ENCODE measurements at regions not wholly inside any gene's neighbourhood (a gene's known extent, or its start where the extent isn't known, plus 50 kb on each side); places are given as distances from the start of the nearest gene placed in this dataset.

DNA sequence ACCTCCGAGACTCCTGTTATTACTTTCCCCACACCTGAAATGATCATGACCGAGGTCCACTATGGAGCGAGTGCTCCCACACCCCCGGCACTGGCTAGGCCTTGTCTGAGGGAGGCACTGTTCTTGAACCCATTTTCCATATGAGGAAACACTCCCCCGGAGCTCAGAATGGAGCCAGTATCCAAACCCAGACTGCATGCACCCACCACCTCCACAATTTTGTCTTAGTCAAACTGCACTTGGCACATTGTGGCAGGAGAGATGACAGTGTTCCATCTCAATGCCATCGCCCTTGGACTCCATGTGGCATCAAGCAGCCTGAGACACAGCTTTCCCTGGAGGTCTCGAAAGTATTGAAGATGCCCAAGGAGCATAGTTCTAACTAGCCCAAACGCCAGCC is 154.1 kb downstream of the NUP210 start:
- no peak for DNase-seq (ENCODE audit: low spot score)

GRCh38 chr3:13265507-13265906 is 154.6 kb downstream of the NUP210 start:
- no peak for DNase-seq (ENCODE audit: low spot score)

DNA sequence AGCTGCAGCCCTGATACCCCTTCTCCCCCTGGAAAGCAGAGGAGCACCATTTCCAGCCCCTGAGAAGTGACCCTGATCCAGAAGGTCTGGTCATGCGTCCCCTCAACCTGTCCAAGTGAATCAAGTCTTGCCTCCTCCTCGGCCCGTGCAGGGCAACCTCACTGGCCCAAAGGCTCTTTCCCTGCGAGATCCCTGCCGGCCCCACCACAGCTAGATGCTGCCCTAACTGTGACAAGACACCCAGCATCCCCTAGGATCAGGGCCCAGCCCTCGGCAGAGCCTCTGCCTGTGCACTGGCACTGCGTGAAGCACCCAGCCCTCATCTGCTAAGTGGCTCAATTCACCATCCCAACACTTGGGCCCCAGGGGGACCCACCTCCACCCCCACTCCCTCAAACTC is 155.1 kb downstream of the NUP210 start:
- no peak for DNase-seq (ENCODE audit: low spot score)

DNA sequence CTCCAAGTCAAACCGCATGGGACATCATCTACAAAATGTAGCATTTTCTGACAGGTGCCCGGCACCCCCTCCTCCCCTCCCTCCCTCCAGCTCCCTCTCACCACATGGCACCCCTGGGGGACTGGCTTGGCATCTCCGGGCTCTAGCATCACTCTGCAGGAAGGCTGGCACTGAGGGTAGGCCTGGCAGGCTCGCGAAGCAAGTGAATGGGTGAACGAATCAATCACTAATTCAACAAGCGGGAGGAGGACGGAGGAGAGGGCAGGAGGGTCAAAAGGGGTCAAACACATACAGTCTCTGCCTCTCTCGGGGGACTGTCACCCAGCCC is 155.7 kb downstream of the NUP210 start:
- no peak for DNase-seq (ENCODE audit: low spot score)

DNA sequence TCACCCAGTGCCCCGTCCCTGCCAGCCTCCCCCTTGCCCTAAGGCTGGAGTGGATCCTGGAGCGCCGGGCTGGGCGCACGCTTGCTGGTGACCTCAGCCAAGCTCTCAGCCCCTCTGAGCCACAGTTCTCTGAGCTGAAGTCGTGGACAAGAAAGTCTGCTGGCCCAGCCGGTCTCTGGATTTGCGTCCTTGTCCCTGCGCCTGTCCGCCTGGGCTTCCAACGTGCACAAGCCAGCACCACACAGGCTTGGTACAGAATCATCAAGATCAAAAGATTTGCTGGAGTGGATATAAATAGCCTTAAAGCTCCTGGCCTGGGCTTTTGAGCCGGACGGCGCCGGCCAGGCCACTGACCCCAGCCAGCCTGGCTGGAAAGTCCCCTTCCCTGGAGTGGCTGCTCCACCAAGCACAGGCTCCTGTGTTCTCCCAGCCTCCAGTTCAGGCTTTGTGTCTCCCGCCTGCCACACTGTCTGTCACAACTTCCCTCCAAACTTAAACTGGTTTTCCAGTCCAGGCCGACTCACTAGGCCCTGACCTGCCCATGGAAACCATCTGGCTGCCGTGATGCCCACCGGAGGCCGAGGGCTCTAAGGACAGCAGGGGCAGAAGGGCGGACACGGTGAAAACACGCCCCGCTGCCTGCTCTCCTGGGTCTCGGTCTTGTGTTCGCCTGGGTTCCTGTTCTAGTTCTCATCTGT is 156.2 kb downstream of the NUP210 start:
- DNase-seq (ENCODE audit: low spot score) = no peak

GRCh38 chr3:13262493-13263211 is 157.5 kb downstream of the NUP210 start:
- no peak for DNase-seq (ENCODE audit: low spot score)

DNA sequence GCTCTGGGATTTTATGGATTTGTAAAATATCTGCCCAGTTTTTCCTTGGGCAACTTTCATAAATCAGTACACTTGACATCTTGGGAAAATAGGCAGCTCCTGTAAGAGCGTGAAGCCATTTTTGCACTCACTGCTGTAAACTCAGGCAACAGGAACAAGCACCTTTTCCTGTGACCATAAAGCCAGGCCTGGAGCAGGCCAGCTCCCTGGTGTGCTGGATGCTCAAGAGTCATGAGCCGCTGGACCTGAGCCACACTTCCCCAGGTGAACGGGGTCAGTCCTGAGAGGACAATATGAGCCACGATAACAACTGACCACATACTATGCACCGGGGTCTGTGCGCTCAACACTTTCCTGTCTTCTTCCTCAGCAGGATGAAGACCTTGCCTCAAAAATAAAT is 158.2 kb downstream of the NUP210 start:
- no peak for DNase-seq (ENCODE audit: low spot score)

GRCh38 chr3:13261104-13261830 is 158.9 kb downstream of the NUP210 start:
- no peak for DNase-seq (ENCODE audit: low spot score)

DNA sequence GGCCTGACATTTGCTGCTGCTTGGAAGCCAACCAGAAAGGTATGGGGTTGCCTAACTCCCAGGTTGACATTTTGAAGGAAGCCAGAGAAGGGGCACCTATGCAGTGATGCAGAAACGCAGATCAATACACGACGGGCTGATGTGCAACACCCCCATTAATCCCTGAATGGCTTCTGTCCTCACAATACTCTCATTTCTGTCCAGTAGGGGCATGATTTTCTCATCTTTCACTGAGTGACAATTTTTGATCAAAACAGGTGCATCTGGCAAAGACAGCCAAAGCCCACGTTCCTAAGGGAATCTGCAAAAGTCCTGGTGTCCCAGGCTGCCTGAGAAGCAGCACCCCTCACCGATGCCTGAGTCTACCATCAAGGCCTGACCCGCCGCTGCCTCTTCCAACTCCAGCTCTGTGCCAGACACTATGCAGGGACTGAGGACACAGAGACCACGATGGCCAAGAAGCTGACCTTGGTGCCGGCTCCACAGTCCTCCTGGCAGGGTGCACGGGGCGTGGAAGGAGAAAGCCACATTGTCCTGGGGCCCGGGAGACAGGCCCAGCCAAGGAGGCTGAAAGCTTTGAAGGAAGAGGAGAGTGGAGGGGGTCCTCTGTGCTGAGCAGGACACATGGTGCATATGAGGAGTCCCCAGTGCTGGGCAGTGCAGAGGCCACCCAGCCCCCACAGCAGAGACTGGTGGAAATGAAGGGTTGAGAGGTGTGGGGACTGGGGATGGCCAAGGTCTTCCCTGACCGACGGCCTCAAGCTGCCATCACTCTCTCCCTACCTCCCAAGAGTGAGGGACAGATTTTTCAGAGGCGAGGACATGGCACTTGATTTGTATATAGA is 159.6 kb downstream of the NUP210 start:
- DNase-seq (ENCODE audit: low spot score) = no peak

- no peak for DNase-seq (ENCODE audit: low spot score)
These were observed 160.3 kb downstream of the NUP210 start for GRCh38 chr3:13259831-13260230.

GRCh38 chr3:13258986-13259514 is 161.1 kb downstream of the NUP210 start:
- DNase-seq (ENCODE audit: low spot score) = no peak

GRCh38 chr3:13258280-13258679 is 161.8 kb downstream of the NUP210 start:
- DNase-seq (ENCODE audit: low spot score) = no peak

DNA sequence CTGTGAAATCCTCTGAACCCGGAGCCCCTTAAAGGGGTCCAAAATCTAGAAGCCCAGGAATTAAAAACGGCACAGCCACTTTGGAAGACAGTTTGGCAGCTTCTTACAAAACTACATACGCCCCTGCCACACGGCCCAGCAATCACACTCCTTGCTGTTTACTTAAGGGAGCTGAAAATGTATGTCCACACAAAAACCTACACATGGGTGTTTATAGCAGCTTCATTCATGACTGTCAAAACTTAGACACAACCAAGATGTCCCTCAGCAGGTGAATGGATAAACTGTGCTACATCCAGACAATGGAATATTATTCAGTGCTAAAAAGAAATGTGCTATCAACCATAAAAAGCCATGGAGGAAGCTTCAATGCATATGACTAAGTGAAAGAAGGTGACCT is 162.5 kb downstream of the NUP210 start:
- no peak for DNase-seq (ENCODE audit: low spot score)

GRCh38 chr3:13256845-13257244 is 163.3 kb downstream of the NUP210 start:
- DNase-seq (ENCODE audit: low spot score) = no peak

DNA sequence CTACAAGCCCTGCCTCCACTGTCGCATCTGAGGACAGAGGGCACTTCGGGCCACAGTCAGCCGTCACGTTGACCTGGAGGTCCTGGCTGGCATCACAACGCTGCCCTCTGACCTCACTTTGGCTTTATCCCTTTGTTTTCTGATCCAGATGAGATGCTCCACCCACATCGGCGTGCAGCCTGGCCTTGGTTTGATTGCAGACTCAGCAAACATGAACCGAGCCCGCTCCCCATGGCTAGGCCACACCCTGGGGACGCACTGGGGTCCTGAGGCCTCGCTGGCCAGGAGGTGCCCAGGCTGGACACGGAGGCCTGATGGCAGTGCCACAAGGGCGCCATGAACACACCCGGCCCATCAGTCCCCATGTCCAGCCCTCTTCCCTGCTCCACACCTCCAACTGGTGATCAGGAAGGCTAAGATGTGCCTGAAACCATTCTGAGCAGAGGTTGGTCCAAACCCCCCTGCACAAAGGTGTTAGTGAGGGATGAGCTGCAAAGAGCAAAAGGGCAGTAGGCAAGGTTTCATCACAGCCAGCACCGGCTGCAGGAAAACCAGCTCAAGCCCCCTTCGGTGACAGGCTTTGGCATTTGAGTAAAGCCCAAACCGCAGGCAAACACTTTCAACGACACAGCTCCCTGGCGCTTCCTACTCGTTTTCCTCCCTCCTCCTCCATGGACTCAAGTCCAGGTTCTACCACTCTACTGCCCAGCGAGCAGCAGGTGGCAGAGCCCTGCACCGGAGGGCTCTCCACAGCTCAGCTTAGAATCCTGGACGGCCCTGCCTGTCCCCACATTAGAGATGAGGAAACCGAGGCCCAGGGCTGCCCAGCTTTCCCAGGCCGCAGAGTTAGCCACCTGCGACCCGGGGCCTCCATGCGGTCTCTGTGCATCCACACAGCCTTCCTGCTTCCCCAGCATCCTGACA is 165.8 kb downstream of the NUP210 start:
- DNase-seq (ENCODE audit: low spot score) = no peak

- no peak for DNase-seq (ENCODE audit: low spot score)
These were observed 166.7 kb downstream of the NUP210 start for GRCh38 chr3:13253208-13253937.

DNA sequence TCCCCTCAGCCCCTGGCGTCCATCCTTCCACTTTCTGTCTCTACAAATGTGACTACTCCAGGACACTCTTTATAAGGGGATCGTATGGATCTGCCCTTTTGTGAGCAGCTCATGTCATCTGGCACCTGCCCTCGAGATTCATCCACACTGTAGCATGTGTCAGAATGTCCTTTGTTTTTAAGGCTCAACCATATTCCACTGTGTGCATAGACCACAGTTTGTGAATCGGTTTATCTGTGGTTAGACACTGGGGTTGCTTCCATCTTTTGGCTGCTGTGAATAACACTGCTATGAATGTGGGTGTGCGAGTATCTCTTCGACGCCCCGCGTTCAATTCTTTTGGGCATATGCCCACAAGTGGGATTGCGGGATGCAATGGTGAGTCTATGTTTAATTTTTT is 167.9 kb downstream of the NUP210 start:
- no peak for DNase-seq (ENCODE audit: low spot score)

DNA sequence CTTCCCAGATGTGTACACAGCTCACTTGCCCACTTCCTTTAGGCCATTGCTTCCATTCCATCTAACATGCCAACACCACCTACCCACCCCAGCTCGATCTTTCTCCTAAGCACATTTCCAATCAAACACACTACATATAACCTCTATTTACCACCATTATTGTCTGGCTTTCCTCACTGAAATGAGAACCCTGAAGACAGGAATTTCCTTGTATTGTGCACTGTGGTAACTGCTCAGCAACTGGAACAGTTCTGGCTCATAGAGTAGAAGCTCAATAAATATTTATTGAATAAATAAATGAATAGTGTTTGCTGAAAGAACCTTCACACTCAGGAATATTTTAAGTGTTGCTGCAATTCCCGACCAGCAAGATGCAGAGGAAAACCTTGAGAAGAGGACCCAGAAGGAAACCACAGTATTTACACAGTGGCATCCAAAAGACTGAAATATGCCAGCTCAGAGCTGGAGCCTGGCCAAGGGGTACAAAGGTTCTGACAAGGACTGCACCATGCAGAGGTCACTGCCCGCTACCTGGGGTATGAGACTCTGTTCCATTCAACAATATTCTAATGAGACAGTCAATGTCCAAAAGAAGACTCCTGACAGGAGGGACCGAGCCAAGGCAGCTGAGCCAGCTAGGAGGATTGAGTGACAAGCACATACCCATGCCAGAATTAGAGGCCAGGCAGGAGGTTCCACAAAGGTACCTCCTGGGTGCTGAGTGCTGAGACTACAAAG is 168.8 kb downstream of the NUP210 start:
- no peak for DNase-seq (ENCODE audit: low spot score)

GRCh38 chr3:13249664-13250390 is 170.3 kb downstream of the NUP210 start:
- no peak for DNase-seq (ENCODE audit: low spot score)

Measured in LoVo (cell line).